A549 (cell line): ENCODE measurements at regions not wholly inside any gene's neighbourhood (a gene's known extent, or its start where the extent isn't known, plus 50 kb on each side); places are given as distances from the start of the nearest gene placed in this dataset.

ENCODE experiments used
- ATAC-seq, 2 experiments: fragments of 200-7000 bp in 1 of 2; fragments of >200 bp in 1 of 2; cut with Nextera tagmentation in 1 of 2; cut with Tn5 transposase in 1 of 2; 3 replicates each; pipeline versions ENCODE4 v1.8.0 to v1.9.1; 2018 to 2020; ENCODE audit warnings: mild to moderate bottlenecking in 1 of 2, moderate library complexity in 1 of 2
- CTCF ChIA-PET: fragments of 300-600 bp; sonication (Branson Sonifier 250); formaldehyde crosslinking; extraction: SDS; loops from one replicate; lab custom pipeline; 2021; ENCODE audit warnings: antibody characterized with exemption, inconsistent platforms; lab: Yijun Ruan, JAX
- POLR2A ChIA-PET: fragments of 350-600 bp; formaldehyde crosslinking; extraction: SDS; loops from one replicate; lab custom pipeline; 2021; ENCODE audit warnings: antibody characterized with exemption, inconsistent platforms; lab: Yijun Ruan, JAX
- DNase-seq, 2 experiments: peaks; one replicate each; pipeline versions ENCODE4 v3.0.0 to v3.0.0-alpha.2; 2011 to 2016; ENCODE audit warnings: low read depth in 1 of 2, low spot score in 1 of 2
- FAIRE-seq: peaks from 2 replicates; lab custom pipeline; 2011; peaks lifted over from hg19 to GRCh38; lab: Jason Lieb, UNC
- H3K27ac ChIP-seq, 2 experiments: fragments of >200 bp; sonication (Bioruptor Twin); formaldehyde crosslinking; 3 replicates each; pipeline ENCODE4 v1.5.1; 2016 to 2017
- H3K4me1 ChIP-seq: fragments of >200 bp; sonication (Bioruptor Twin); formaldehyde crosslinking; 3 replicates; pipeline ENCODE4 v1.6.1; 2016
- H3K4me2 ChIP-seq: fragments of >200 bp; sonication (Bioruptor Twin); formaldehyde crosslinking; 3 replicates; pipeline ENCODE4 v1.6.1; 2016
- H3K4me3 ChIP-seq: fragments of >200 bp; sonication (Bioruptor Twin); formaldehyde crosslinking; 3 replicates; pipeline ENCODE4 v1.5.1; 2016
- H3K9me3 ChIP-seq: fragments of >200 bp; sonication (Bioruptor Twin); formaldehyde crosslinking; 3 replicates; pipeline ENCODE4 v1.6.1; 2016
- CBX2 ChIP-seq: fragments of 200-600 bp; sonication (generic); IDR thresholded peaks from 2 replicates; pipeline ENCODE4 v1.6.1; 2016; ENCODE audit warnings: low read depth, mild to moderate bottlenecking, borderline replicate concordance
- CBX8 ChIP-seq: fragments of 200-600 bp; sonication (generic); IDR thresholded peaks from 2 replicates; pipeline ENCODE4 v1.6.1; 2016
- CEBPB ChIP-seq, 2 experiments: fragments of >200 bp in 1 of 2; sonication (Bioruptor Twin) in 1 of 2; formaldehyde crosslinking in 1 of 2; IDR thresholded peaks; 2 replicates each; pipeline ENCODE4 v1.6.1; 2012 to 2016
- EP300 ChIP-seq, 2 experiments: fragments of >200 bp; sonication (Bioruptor Twin); formaldehyde crosslinking; IDR thresholded peaks; 2 replicates in 1 of 2; 3 replicates in 1 of 2; pipeline ENCODE4 v1.6.1; 2016 to 2017
- FOSB ChIP-seq: fragments of 250-450 bp; sonication (Bioruptor Pico); IDR thresholded peaks from 2 replicates; pipeline ENCODE4 v1.5.0; 2020; ENCODE audit warnings: mild to moderate bottlenecking, moderate library complexity
- FOSL2 ChIP-seq, 2 experiments: fragments of 450-650 bp in 1 of 2; fragments of >200 bp in 1 of 2; sonication (Bioruptor Twin) in 1 of 2; formaldehyde crosslinking; IDR thresholded peaks; 2 replicates each; pipeline versions ENCODE4 v1.5.0 to v1.6.1; 2016 to 2020; ENCODE audit warnings: mild to moderate bottlenecking in 1 of 2, moderate library complexity in 1 of 2
- GATA3 ChIP-seq: IDR thresholded peaks from 2 replicates; pipeline ENCODE4 v1.6.1; 2012; ENCODE audit warnings: borderline replicate concordance
- HDAC2 ChIP-seq: fragments of 200-600 bp; sonication (generic); IDR thresholded peaks from 2 replicates; pipeline ENCODE4 v1.6.1; 2016
- HOXB13 ChIP-seq: fragments of 250-450 bp; sonication (Bioruptor Pico); IDR thresholded peaks from 2 replicates; pipeline ENCODE4 v1.5.0; 2020; ENCODE audit warnings: low read depth, mild to moderate bottlenecking, moderate library complexity
- JUNB ChIP-seq: fragments of >200 bp; sonication (Bioruptor Twin); formaldehyde crosslinking; IDR thresholded peaks from 2 replicates; pipeline ENCODE4 v1.6.1; 2016
- KDM1A ChIP-seq: fragments of 200-600 bp; sonication (generic); IDR thresholded peaks from 2 replicates; pipeline ENCODE4 v1.6.1; 2016; ENCODE audit warnings: low read depth, mild to moderate bottlenecking
- MAZ ChIP-seq: fragments of 150-350 bp; IDR thresholded peaks from 2 replicates; pipeline ENCODE4 v1.6.1; 2014; ENCODE audit warnings: antibody characterized with exemption, low read depth, low read length, borderline replicate concordance
- NPAS2 ChIP-seq: fragments of 250-450 bp; sonication (Bioruptor Pico); IDR thresholded peaks from 2 replicates; pipeline ENCODE4 v1.8.0; 2022; ENCODE audit warnings: mild to moderate bottlenecking, moderate library complexity, borderline replicate concordance
- NR3C1 ChIP-seq: fragments of >200 bp; sonication (Bioruptor Twin); formaldehyde crosslinking; IDR thresholded peaks from 3 replicates; pipeline ENCODE4 v1.6.1; 2017
- PHF8 ChIP-seq: fragments of 200-600 bp; sonication (generic); IDR thresholded peaks from 2 replicates; pipeline ENCODE4 v1.6.1; 2016; ENCODE audit warnings: low read depth, mild to moderate bottlenecking, antibody characterized with exemption, moderate library complexity, borderline replicate concordance
- POLR2AphosphoS2 ChIP-seq: conservative IDR thresholded peaks from 2 replicates; pipeline ENCODE4 v1.6.1; 2012; ENCODE audit warnings: low read length, improper control_type of control experiment, inconsistent platforms
- RCOR1 ChIP-seq: fragments of 150-350 bp; IDR thresholded peaks from 2 replicates; pipeline ENCODE4 v1.6.1; 2014; ENCODE audit warnings: antibody characterized with exemption, low read length, low read depth
- SREBF2 ChIP-seq: fragments of 450-650 bp; IDR thresholded peaks from 2 replicates; pipeline ENCODE4 v1.6.1; 2014; ENCODE audit warnings: mild to moderate bottlenecking, moderate library complexity
- TP53 ChIP-seq: fragments of 250-450 bp; sonication (Bioruptor Pico); IDR thresholded peaks from 2 replicates; pipeline ENCODE4 v1.5.0; 2021; ENCODE audit warnings: mild to moderate bottlenecking, moderate library complexity
- ZC3H11A ChIP-seq: fragments of 450-650 bp; IDR thresholded peaks from 2 replicates; pipeline ENCODE4 v1.6.1; 2014; ENCODE audit warnings: antibody characterized with exemption, mild to moderate bottlenecking
- ZFP36 ChIP-seq: fragments of 450-650 bp; IDR thresholded peaks from 2 replicates; pipeline ENCODE4 v1.6.1; 2014; ENCODE audit warnings: borderline replicate concordance; ENCODE audit not compliant: partially characterized antibody
- WGBS: methylation state at CpG from one replicate; pipeline ENCODE4 v1.1.6; 2017; ENCODE audit errors: missing lambda C conversion rate; 5-methylcytosine and 5-hydroxymethylcytosine counted together
- TF ChIP-seq, protein P1 (sequence below): fragments of 450-650 bp; IDR thresholded peaks from 2 replicates; pipeline ENCODE4 v1.6.1; 2014; ENCODE audit warnings: antibody characterized with exemption
- TF ChIP-seq, protein P2 (sequence below): IDR thresholded peaks from 2 replicates; pipeline ENCODE4 v1.6.1; 2012; ENCODE audit warnings: low read depth, borderline replicate concordance
- TF ChIP-seq, protein P3 (sequence below): fragments of >200 bp; sonication (Bioruptor Twin); formaldehyde crosslinking; IDR thresholded peaks from 3 replicates; pipeline ENCODE4 v1.6.1; 2016
- TF ChIP-seq, protein P4 (sequence below): IDR thresholded peaks from 2 replicates; pipeline ENCODE4 v1.6.1; 2012
- TF ChIP-seq, protein P5 (sequence below): fragments of 250-450 bp; sonication (Bioruptor Pico); IDR thresholded peaks from 2 replicates; pipeline ENCODE4 v1.5.0; 2021; ENCODE audit warnings: mild to moderate bottlenecking, moderate library complexity, borderline replicate concordance

DNA sequence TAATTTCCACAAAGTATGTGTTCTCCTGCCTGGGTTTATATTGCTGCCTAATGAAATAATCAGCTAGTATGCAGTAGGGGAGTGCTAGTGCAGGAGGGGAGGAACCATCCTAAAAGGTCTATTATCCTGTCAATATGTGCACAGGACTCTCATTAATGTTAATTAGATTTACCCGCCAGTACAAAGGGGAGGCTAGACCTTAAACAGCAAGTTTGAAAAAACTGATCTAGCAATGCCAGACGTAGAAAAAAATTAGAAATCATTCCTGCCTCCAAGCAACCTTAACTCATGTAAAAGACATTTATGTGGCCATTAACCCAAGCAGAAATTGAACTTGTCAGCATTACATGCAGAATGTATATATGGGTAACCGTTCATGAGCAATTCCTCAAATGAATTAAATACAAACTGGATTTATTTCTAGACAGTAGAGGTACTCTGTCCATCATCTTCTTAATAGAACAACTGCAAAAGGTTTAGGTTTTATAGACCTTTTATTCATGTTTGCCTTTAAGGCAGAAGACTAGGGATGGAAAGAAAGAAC lies 294.3 kb upstream of the TENM3 start:
- TF ChIP-seq NPAS2 (CRISPR knock-in tag) (no peak), PHF8 (no peak), CBX8 (no peak), HDAC2 (no peak), ZFP36 (no peak), HOXB13 (CRISPR knock-in tag) (no peak), MAZ (no peak), JUNB (no peak), CEBPB (IDR thresholded peaks at IDR 0.05) (no peak), TP53 (CRISPR knock-in tag) (no peak), FOSL2 (IDR thresholded peaks at IDR 0.05) (no peak), FOSL2 (CRISPR knock-in tag; IDR thresholded peaks at IDR 0.05) (no peak), POLR2AphosphoS2 (no peak), EP300 (IDR thresholded peaks at IDR 0.05) (no peak), RCOR1 (no peak), FOSB (CRISPR knock-in tag) (no peak), SREBF2 (no peak), NR3C1 (no peak), CBX2 (no peak)
- TF ChIP-seq, protein P1, sequence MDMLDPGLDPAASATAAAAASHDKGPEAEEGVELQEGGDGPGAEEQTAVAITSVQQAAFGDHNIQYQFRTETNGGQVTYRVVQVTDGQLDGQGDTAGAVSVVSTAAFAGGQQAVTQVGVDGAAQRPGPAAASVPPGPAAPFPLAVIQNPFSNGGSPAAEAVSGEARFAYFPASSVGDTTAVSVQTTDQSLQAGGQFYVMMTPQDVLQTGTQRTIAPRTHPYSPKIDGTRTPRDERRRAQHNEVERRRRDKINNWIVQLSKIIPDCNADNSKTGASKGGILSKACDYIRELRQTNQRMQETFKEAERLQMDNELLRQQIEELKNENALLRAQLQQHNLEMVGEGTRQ, result no peak
- no peak overlapping the region for H3K4me3 ChIP-seq
- peaks cover 12% of the 10 kb centered on the region for H3K4me1 ChIP-seq
- POLR2A ChIA-PET, result no interaction called here
- 59% methylated on average over 3 of the region's 3 CpGs for WGBS
- no peak for ATAC-seq
- CTCF ChIA-PET, result no interaction called here
- H3K9me3 ChIP-seq, result no peaks in the 10 kb centered on the region
- no peak overlapping the region for H3K27ac ChIP-seq
- no peak overlapping the region for H3K4me2 ChIP-seq
- no peak for FAIRE-seq
- DNase-seq, result no peak

DNA sequence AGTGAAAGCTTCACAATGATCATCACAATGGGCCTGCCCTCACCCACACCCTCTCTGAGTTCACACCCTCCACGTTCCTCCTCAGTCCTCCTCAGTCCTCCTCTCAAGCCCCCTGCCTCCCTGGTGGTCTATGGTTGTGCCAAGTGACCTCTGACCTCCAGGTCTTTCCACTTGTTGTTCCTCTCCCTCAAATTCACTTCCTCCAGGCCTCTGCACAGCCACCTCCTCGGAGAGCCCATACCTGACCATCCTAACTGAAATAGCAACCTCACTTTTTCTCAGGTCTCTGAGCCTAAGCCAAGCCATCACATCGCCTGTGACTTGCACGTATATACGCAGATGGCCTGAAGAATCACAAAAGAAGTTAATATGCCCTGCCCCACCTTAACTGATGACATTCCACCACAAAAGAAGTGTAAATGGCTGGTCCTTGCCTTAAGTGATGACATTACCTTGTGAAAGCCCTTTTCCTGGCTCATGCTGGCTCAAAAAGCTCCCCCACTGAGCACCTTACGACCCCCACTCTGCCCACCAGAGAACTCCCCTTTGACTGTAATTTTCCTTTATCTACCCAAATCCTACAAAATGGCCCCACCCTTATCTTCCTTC lies 293.4 kb upstream of the TENM3 start:
- Histone ChIP-seq H3K4me1 (peaks cover 12% of the 10 kb centered on the region), H3K4me3 (no peak overlapping the region), H3K9me3 (no peaks in the 10 kb centered on the region), H3K27ac (no peak overlapping the region), H3K4me2 (no peak overlapping the region)
- ChIA-PET POLR2A (no interaction called here), CTCF (no interaction called here)
- 50% methylated on average over 6 of the region's 6 CpGs for WGBS
- ATAC-seq (no peak), FAIRE-seq (no peak), DNase-seq (no peak)
- TF ChIP-seq FOSL2 (IDR thresholded peaks at IDR 0.05) (no peak), FOSL2 (CRISPR knock-in tag; IDR thresholded peaks at IDR 0.05) (no peak), GATA3 (no peak), KDM1A (no peak), ZFP36 (no peak), SREBF2 (no peak), FOSB (CRISPR knock-in tag) (no peak), EP300 (IDR thresholded peaks at IDR 0.05) (no peak), NPAS2 (CRISPR knock-in tag) (no peak), RCOR1 (no peak), CBX8 (no peak), ZC3H11A (no peak)
- TF ChIP-seq, protein P2, sequence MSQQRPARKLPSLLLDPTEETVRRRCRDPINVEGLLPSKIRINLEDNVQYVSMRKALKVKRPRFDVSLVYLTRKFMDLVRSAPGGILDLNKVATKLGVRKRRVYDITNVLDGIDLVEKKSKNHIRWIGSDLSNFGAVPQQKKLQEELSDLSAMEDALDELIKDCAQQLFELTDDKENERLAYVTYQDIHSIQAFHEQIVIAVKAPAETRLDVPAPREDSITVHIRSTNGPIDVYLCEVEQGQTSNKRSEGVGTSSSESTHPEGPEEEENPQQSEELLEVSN, result no peak
- TF ChIP-seq, protein P3, sequence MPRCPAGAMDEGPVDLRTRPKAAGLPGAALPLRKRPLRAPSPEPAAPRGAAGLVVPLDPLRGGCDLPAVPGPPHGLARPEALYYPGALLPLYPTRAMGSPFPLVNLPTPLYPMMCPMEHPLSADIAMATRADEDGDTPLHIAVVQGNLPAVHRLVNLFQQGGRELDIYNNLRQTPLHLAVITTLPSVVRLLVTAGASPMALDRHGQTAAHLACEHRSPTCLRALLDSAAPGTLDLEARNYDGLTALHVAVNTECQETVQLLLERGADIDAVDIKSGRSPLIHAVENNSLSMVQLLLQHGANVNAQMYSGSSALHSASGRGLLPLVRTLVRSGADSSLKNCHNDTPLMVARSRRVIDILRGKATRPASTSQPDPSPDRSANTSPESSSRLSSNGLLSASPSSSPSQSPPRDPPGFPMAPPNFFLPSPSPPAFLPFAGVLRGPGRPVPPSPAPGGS, result no peak
- TF ChIP-seq, protein P4, sequence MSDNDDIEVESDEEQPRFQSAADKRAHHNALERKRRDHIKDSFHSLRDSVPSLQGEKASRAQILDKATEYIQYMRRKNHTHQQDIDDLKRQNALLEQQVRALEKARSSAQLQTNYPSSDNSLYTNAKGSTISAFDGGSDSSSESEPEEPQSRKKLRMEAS, result no peak
- TF ChIP-seq, protein P5, sequence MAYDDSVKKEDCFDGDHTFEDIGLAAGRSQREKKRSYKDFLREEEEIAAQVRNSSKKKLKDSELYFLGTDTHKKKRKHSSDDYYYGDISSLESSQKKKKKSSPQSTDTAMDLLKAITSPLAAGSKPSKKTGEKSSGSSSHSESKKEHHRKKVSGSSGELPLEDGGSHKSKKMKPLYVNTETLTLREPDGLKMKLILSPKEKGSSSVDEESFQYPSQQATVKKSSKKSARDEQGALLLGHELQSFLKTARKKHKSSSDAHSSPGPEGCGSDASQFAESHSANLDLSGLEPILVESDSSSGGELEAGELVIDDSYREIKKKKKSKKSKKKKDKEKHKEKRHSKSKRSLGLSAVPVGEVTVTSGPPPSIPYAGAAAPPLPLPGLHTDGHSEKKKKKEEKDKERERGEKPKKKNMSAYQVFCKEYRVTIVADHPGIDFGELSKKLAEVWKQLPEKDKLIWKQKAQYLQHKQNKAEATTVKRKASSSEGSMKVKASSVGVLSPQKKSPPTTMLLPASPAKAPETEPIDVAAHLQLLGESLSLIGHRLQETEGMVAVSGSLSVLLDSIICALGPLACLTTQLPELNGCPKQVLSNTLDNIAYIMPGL, result no peak
